Inflammatory macrophage (primary cell): ENCODE measurements at regions not wholly inside any gene's neighbourhood (a gene's known extent, or its start where the extent isn't known, plus 50 kb on each side); places are given as distances from the start of the nearest gene placed in this dataset.

Experiments
- DNase-seq, 2 donors: peaks; one replicate each; pipeline ENCODE4 v3.0.0-alpha.2; 2020 to 2022

DNA sequence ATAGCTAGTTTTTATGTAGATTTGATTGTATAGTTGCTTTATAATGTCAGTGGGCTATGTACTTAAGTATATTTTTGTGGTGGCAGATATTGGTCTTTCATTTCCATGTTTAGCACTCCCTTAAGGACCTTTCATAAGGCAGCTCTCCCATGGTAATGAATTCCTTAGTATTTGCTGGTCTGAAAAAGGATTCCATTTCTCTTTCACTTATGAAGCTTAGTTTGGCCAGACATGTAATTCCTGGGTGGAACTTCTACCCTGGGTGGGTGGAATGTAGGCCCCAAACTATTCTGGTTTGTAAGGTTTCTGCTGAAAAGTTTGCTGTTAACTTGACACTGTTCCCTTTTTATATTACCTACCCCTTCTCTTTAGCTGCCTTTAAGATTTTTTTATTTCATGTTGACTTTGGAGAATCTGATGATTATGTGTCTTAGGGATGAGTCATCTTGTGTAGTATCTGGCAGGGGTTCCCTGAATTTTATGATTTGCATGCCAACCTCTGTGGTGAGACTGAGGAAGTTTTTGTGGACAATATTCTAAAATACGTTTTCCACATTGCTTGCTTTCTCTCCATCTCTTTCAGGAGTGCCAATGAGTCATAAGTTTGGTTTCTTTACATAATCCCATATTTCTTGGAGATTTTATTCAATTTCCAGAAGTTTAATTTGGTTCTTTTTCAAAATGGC, 65.4 kb upstream of the VRK2 start:
- no peak for DNase-seq

DNA sequence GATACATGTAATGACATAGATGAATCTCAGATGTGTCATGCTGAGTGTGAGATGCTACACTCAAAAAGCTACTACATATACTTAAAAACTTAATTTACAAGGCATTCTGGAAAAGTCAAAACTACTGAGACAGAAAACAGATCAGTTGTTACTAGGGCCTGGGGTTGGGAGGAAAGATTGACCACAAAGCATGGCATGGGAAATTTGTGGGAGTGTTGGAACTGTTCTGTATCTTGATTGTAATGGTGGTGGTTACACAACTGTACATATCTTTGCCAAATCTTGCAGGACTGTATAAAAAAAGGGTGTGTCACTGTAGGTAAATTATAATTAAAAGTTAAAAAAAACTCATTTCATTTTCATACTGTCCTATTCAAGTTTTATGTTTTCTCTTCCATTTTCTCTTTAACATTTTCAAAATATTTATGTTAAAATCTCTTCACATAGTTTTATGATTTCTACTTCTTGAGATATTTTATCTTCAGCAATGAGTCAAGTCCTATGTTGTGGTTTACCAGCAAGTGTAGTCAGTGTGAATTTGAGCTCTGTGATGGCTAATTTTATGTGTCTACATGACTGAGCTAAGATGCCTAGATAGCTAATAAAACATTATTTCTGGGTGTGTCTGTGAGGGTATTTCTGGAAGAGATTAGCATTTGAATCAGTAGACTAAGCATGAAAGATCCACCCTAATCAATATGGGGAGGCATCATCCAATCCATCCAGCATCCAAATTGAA, 58.6 kb upstream of the VRK2 start:
- no peak for DNase-seq

DNA sequence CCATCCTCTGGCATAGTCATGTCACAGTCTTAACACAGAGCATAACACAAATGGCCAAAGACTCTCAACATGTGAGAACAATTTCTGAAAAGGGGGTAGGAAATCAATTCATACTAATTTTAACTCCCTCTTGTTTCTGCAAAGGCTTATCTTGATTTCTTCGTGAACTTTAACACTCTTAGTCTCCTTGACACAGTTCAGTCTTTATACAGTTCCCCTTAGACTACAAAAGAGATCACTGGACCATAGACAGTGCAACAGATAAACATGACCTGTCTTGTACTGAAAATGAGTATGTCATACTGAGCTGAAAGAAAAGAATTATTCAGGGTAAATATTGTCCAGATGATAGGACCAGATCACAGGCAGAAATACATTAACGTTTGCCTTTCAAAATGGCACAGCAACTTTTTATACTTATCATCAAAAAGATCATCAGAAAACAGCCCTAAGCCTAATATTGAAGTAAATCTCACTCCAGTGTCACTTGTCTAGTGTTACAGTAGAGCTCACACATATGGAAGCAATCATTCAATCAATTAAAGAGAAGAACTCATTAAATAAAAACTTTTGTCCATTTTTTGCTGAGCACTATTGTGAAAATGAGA, 56.4 kb upstream of the VRK2 start:
- no peak for DNase-seq
